ENCODE measurements at regions not wholly inside any gene's neighbourhood (a gene's known extent, or its start where the extent isn't known, plus 50 kb on each side); places are given as distances from the start of the nearest gene placed in this dataset.
"Not testable (repeated sequence)": the region's sequence is repeated elsewhere in the genome, so short reads cannot be mapped to it uniquely, and the experiment has no call there.

DNA sequence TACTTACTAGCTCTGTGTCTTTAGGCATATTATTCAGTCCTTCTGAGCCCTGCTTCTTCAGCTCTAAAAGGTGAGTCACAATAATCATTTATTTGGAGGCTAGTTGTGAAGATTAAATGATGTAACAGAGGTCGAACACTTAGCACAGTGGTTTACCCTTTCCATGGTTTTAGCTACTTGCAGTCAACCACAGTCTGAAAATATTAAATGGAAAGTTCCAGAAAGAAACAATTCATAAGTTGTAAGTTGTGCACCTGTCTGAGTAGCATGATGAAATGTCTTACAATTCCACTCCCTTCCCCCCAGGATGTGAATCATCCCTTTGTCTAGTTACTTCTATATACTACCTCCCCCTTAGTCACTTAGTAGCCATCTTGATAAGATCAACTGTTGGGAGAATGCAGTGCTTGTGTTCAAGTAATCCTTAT is 217.6 kb upstream of the THUMPD2 start:
- no peak for DNase-seq (ENCODE audit: low spot score)

DNA sequence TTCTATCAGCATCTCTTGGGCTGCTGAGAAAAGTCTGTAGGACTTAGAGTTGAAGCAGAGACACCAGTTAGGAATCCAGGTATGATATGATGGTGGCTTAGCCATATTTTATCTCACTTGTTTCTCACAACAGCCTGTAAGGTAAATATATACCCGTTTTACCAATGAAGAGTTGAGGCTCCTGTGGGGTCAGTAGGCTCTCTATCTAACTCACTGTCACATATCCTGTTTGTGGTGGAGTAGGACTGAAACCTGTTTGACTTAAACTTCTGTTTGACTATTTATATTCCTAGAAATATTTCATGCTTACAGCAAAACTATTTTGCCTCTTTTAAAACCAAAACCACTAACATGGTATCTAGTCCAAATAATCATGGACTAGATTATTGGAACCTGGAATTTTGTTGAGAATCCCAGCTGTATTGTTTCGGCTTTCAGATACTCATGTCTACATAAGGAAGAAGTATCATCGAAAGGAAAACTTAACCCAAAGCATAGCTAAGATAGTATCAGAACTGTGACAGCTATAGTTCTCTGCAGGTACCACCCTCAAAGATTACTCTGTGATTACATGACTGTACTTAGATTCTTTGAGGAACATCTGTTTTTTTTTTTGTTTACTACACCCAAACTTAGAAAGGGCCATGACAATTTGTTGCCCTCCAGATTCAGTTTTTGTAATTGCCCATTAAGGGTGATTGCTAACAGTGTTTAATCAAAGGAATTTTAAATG is 216.1 kb upstream of the THUMPD2 start:
- DNase-seq (ENCODE audit: low spot score): no peak

DNA sequence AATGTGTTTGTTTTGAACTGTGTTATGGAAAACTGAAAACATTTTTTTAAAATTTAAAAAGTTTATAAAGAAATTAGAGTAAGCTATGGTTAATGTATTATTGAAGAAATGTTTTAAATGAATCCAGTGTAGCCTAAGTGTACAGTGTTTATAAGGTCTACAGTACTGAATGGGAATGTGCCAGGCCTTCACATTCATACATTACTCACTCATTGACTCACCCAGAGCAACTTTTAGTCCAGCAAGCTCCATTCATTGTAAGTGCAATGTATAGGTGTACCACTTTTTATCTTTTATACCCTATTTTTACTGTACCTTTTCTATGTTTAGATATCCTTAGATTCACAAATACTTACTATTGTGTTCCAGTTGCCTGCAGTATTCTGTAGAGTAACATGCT is 215.1 kb upstream of the THUMPD2 start:
- DNase-seq (ENCODE audit: low spot score): no peak

DNA sequence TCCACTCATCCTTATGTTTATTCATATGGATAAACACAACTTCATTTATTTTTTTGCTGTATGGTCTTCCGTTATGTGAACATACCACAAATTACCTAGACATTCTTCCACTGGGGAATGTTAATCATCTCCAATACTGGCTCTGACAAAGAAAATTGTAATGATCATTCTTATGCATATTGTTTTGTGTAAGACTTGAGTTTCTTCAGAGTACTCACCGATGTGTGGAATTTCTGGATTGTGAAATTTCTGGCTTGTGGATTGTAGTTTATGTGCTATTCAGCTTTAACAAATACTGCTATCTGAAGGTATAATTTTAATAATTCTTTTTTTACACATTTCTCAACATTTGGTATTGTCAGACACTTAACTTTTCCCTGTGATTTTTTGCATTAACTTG is 212.2 kb upstream of the THUMPD2 start:
- no peak for DNase-seq (ENCODE audit: low spot score)

DNA sequence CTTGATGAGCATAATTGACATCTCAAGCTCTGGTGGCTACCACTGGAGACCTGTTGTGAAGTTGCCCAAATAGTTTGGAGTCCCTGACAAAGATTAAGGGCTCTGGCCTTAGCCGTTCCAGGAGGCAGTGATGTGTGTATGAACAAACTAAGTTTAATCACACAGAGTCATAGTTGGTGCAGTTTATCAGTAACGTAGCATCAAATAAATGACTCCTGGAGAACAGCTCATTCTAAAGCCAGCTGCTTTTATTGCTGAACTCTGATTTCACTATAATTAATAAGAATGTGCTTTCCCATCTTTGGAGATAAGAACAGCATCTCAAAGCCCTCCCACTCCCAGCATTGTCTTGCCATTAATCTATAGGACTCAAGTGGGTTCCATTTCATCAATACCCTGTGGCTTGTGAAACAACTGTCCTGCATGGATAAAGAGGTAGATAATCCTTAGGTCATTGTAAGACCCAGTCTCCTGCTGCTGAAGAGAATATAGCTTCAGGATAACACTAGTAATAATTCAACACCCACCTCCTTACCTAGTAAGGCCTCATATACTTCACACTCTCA is 211.4 kb upstream of the THUMPD2 start:
- no peak for DNase-seq (ENCODE audit: low spot score)

DNA sequence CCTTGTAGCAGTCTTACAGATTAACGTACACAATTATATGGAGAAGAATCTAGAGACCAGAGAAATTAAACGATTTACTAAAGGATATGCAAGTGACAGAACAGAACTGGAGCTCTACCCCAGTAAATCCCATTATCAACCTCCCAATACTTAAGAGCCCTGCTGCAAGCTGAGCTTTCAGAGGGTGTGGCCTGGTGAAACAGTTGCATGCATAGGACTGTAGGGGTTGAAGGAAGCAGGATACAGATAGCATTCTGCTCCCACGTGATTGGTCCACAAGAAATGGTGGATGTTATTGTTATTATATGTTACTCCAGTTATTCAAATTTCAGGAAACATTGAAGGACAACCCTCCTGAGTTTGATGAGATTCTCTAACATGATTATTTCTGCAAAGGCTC is 210.8 kb upstream of the THUMPD2 start:
- DNase-seq (ENCODE audit: low spot score): no peak

DNA sequence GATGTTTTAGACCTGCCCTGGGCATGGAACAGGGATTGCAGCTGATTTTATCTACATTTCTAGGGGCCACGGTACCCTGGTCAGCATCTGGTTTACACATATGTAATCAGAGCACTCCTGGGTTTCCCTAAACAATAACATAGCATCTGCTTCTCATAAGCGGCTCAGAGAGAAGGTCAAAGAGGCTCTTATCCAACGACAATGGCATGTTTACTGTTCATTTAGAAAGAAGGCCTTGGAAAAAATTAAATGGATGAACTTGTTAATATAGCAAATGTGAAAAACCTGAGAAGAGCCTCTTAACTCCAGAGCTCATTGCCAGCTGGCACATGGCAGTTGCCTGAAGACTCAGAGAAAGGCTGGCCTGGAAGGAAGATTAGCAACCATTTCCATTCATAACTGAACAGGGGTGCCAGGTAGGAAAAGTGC is 202.8 kb upstream of the THUMPD2 start:
- no peak for DNase-seq (ENCODE audit: low spot score)

DNA sequence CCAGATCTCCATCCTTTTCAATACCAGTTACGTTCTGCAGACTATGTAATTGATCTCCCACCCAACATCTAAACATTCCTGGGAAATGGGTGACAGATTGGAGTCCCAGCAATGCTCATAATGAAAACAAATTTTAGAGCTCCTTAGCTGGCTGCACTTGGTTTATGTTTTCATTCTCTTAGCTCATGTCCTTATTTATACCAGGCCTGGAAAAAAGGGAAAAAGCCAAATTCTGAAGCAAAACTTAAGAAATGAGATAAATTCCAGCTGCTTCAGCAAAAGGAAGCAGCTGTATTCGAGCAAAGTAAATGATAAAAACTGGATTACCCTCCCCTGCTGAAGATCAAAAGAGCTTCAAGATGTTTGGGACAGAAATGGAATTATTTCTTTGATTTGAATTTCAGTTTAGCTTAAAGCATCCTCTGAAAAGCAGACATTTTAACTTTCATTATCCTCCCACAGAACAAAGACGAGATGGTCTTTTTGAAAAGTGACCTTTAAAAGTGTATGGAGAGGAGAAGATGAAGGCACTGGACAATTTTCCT is 196.5 kb upstream of the THUMPD2 start:
- DNase-seq (ENCODE audit: low spot score): no peak

DNA sequence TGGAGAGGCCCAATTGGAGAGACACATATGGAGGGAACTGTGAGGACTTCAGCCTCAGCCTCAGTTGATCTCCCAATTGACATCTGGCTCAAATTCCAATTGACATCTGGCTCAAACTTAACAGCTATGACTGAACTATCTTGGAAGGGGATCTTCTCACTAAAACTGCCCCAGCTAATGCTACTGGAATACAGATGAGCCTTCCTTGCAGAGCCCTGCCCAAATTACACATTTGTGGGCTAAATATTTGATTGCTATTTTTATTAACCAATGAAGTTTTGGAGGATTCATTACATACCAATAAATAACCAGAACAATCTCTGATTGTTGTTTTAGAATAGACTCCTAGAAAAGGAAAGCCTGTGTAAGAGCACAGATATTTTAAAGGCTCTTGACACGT is 189.0 kb upstream of the THUMPD2 start:
- DNase-seq (ENCODE audit: low spot score): no peak

DNA sequence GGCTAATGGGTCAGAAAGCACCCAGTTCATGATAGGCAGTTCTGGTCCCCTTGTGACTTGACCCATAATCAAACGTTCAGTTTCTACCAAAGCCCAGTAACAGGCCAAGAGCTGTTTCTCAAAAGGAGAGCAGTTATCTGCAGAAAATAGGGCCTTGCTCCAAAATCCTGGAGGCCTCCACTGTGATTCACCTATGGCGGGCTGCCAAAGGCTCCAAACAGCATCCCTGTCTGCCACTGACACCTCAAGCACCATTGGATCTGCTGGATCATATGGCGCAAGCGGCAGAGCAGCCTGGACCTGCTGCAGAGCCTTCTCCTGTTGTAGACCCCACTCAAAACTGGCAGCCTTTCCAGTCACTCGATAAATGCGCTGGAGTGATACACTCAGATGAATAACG is 181.6 kb upstream of the THUMPD2 start:
- DNase-seq (ENCODE audit: low spot score): not testable (repeated sequence)

DNA sequence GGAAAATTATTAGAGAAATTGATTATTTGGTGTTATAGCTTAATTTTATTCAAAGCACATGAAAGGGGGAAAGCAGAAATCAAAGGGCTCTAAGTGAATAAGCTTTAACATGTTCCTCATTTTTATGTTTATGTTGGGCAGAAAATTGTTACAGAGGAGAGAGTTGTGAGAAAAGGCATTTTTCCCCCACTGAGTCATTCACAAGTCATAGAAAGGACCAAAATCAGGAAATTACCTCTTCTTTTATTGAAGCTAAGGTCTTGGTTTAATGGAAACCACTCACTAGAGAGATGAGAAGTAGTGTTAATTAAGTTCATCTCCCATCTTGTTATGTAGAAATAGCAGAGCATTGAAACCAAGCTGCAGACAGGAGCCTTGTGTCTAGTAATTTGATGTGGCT is 175.3 kb upstream of the THUMPD2 start:
- DNase-seq (ENCODE audit: low spot score): no peak

DNA sequence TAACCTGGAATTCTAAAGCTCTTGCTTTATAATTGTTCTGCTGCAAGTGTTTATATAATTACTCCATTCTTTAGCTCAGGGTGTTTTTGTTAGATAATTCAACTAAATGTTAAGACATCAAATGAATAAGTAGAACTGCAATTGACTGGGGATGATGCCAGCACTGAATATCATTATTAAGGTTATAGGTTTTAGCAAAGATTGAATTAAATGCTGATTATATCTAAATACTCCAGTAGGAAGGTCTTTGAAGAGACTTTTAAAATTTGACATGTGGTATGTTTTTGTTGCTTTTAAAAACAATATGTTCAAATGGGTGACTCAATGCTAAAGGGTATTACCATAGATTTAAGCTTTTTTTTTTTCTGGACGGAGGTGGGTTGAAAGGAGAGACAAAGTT is 170.1 kb upstream of the THUMPD2 start:
- DNase-seq (ENCODE audit: low spot score): no peak

DNA sequence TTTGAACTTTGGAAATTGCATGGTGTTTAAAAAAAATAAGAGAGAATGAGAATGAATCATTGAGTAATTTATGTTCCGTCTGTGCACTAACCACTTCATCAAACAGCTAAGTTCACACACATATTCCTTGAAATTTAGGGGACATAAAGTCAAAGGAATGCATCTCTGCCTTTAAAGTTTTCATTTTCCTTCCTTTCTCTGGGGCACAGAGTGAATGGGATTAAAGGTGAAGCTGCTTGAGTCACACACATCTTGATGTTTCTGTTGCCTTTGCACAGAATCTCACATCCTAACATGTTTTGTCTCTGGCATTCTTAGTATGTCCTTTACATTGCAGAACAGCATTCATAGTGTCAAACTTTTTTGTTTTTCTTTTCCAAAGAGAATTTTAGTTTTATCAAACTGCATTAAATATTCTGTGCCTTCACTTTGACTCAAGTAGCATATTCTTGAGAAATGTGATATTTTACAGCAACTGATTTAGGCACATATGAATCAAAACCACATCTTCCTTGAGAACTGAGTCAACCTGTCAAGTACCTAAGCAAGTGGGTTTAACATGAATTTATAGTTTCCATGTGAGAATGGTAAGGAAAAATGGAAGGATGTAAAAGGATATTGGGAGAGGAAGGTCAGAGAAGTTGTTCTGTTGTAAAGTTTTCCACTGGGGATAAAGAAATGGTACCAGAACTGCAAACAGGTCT is 169.1 kb upstream of the THUMPD2 start:
- no peak for DNase-seq (ENCODE audit: low spot score)

DNA sequence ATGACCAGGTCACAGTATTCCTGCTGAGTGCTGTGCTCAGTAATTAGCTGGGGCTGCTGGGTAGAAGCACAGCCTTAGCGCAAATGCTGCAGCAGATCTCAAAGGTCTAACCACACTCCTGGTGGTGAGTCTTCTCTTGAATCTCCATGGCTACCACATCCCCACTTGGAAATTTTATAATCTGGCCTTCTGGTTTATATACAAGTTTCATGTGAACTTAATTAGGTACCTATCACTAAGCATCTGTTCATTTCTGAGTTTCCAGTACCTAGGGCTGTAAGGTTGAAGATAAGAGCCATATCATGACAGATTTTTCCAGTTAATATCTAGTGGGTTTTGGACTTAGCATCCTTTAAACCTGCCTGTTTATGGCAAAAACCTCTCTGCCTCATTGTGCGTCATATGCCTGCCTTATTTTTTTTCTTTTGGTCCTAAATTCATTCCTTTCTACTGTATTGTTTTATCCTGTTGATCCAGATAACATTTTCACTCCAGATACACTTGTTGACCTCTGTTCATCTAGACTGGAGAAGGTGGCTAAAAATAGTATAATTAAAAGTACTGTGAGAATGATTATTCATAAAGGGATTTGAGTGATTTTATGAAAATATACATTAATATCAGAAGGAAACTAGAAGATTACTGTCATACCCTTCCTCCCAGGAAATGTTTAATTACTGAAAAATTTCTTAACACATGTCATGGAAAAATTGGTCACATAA is 168.4 kb upstream of the THUMPD2 start:
- DNase-seq (ENCODE audit: low spot score): no peak

DNA sequence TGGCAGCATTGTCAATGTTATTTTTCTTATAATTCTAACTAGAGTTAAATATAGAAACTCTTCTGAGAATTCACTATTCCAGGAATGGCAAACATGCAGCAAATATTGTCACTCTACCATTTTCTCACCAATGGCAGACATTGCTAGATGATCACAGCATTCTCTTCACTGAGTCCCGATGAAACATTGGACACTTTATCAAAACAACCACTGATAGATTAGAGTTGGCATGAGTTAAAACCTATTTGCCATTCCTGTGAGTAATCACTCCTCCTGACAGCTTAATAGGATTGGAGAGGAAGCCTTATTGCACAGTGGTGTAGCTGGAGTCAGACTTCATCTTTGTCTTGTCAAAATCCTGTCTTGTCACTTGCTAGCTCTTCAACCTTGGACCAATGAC is 163.9 kb upstream of the THUMPD2 start:
- no peak for DNase-seq (ENCODE audit: low spot score)

DNA sequence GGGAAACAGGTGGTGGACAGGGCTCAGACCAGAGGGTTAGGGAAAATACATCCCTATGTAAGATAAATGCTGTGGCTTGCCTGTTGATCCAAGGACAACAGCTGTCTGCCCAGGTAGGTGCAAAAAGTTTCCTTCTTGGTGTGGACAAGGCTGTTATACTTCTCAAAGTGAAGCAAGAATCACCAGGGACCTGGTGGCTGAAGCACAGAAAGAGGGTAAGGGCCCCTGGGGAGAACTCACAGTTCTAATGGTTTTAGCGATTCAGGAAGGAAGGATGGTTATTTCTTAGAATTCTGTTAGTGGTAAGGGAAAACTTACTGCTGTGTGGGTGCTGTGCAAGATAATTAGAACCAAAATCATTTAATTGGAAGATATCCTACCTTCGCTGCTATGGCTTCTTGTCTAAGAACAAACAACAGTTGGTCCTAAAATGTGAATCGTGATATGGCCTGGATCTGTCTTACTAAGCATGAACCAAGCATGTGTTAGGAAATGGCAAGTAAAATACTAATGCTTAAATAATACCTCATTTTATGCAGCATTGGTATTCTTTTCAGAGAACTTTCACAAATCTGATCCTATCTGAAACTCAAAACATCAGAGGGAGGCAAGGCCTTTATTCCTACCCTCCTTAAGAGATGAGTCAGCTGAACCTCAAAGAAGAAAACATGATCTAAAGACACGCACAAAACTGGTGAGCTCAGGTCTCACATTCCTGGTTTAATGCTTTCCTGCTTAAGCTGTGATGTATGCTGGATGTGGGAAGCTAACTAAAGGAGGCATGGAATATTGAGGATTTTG is 159.2 kb upstream of the THUMPD2 start:
- DNase-seq (ENCODE audit: low spot score): no peak

DNA sequence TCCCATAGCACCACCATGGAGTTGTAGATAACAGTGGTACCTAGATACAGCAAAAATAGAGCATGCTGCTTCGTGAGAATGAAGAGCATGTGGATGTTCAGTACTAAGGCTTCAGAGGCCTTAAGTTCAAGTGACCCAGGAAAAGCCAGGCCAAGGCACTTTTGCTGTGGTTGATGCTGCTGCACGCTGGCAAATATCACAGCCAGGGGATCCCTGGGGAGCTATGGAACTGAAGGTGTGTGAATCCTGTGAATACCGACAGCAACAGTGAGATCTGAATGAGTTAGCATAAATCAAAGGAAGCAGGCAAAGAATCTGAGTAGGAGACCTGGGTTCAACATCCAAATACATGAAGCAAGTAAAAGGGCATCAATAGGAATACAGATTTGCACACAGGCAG is 158.6 kb upstream of the THUMPD2 start:
- no peak for DNase-seq (ENCODE audit: low spot score)

DNA sequence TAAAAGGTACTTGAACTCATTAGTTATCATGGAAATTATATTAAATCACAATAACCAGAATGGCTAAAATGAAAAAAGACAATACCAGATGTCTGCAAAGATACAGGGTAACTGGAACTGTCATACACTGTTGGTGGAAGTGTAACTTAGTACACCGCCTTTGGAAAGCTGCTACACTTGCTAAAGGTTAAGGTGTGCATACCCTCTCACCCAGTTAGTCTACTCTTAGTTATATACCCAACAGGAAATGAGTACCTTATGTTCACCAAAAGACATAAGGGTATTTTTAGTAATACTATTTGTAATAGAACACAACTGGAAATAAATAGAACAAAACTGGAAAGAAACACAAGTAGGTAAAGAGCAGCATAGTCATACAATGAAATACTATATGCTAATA is 155.8 kb upstream of the THUMPD2 start:
- no peak for DNase-seq (ENCODE audit: low spot score)

DNA sequence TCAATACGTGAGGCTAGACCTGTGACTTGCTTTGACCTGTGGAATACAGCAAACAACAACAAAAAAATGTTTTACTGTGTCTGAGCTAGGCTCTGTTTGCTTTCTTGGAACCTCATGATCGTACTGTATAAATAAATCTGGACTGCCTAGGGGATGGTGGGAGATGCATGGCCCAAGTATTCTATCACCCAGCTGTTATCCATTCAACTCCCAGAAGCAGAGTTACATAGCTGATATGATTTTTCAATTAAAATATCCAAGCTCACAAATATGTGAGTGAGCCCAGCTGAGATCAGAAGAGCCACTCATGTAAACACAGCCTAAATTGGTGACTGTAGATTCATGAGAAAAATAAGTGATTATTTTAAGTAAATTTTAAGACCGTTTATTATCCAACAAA is 154.1 kb upstream of the THUMPD2 start:
- DNase-seq (ENCODE audit: low spot score): no peak

DNA sequence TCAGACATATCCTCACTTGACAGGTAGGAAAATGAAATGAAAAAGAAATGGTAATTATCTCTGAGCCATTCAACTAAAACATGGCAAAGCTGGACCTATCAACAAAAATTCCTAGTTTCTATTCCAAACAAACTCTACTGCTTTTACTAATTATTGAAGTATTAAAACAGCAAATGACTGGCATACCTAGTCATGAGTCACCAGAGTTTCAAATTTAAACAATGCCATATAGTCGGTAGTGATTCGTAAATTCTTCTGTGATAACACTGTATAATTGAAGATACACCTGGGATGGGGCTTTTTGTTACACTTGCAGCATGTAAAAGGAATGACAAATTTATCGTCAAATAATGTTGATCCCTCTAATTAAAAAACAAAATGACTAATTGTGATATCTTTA is 153.1 kb upstream of the THUMPD2 start:
- no peak for DNase-seq (ENCODE audit: low spot score)

DNA sequence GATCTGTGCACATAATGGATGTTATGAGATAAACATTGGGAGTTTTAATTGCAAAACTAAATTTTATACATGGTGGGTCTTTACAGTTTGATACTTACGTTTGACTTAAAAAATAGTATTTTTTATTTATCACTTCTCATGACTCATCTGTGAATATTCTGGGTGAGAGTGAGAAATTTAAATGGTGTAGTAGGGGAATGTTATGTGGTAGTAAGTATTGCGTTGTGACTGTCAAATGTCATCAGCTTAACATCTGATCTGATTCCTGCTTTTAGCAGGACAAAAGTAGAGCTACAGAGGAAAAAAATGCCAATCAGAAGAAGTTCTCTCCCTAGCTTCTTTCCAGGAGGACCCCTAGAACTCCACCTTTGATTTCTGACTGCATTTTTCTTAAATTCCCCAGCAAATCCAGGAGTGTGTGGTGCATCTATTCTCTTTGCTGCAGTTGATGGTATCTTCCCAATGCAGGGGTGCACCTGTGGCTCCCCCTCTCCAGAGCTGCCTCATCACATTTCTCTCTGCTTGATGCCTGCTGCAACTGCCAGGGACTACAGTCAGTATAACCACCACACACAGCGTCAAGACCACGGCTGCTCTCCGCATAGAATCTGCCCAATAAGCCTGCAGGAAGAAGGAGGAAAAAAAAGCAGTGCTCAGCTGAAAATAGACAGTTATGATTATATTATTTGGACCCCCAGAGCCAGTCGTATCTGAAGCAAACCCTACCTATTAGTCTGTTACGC is 151.3 kb upstream of the THUMPD2 start:
- DNase-seq (ENCODE audit: low spot score): no peak
